ACC112 (cell line): ENCODE measurements at regions not wholly inside any gene's neighbourhood (a gene's known extent, or its start where the extent isn't known, plus 50 kb on each side); places are given as distances from the start of the nearest gene placed in this dataset.

ENCODE experiments used
- H2AFZ ChIP-seq: fragments of 200-600 bp; sonication (generic); one replicate; pipeline ENCODE4 v1.6.0; 2017; ENCODE audit warnings: antibody characterized with exemption, low read length; ENCODE audit not compliant: unreplicated experiment
- H3K27ac ChIP-seq: fragments of 200-600 bp; sonication (generic); 2 replicates; pipeline ENCODE4 v1.5.1; 2014; ENCODE audit warnings: low read depth, mild to moderate bottlenecking, antibody characterized with exemption, low read length, moderate library complexity
- H3K27me3 ChIP-seq: fragments of 200-600 bp; sonication (generic); 2 replicates; pipeline ENCODE4 v1.6.1; 2014; ENCODE audit warnings: mild to moderate bottlenecking, antibody characterized with exemption, low read length, moderate library complexity, mixed read lengths; ENCODE audit not compliant: insufficient read depth
- H3K36me3 ChIP-seq: fragments of 200-600 bp; sonication (generic); 2 replicates; pipeline ENCODE4 v1.6.1; 2016; ENCODE audit warnings: mild to moderate bottlenecking, antibody characterized with exemption, low read length, moderate library complexity, mixed read lengths; ENCODE audit not compliant: insufficient read depth
- H3K4me1 ChIP-seq: fragments of 200-600 bp; sonication (generic); one replicate; pipeline ENCODE4 v1.6.1; 2016; ENCODE audit warnings: low read length, mixed read lengths; ENCODE audit not compliant: insufficient read depth, unreplicated experiment, control insufficient read depth
- H3K4me3 ChIP-seq: fragments of 200-600 bp; sonication (generic); 2 replicates; pipeline ENCODE4 v1.5.1; 2014; ENCODE audit warnings: mild to moderate bottlenecking, low read depth, low read length
- H3K79me2 ChIP-seq: fragments of 200-600 bp; sonication (generic); one replicate; pipeline ENCODE4 v1.6.0; 2016; ENCODE audit warnings: low read length; ENCODE audit not compliant: control insufficient read depth, unreplicated experiment, insufficient read depth

GRCh38 chr12:115762936-115763335 is 514.6 kb downstream of the MED13L start:
- Histone ChIP-seq H3K27me3 (peaks cover 20% of the 10 kb centered on the region), H3K79me2 (no peaks in the 10 kb centered on the region), H3K4me1 (no peaks in the 10 kb centered on the region), H3K27ac (no peak overlapping the region), H3K4me3 (no peak overlapping the region), H3K36me3 (no peaks in the 10 kb centered on the region), H2AFZ (no peak overlapping the region)

DNA sequence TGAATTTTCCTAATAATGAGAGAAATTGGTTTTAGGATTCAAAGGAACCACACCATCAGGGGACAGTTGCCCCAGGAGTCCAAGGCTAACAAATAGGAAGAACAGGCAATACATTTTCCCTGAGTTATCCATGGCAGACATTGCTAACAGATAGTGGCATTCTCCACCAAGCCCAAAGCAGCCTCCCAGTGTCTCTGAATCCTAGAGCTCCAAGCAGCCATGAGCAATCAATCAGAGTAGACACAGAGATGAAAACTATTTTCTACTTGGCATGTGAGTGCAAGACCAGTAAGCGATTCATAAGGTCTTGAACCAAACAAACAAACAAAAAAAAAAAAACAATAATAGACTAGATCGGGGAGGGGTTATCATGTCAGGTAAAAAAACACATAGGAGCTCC is 515.7 kb downstream of the MED13L start:
- Histone ChIP-seq H3K79me2 (no peaks in the 10 kb centered on the region), H3K27ac (no peak overlapping the region), H2AFZ (no peak overlapping the region), H3K27me3 (peaks cover 31% of the 10 kb centered on the region), H3K4me1 (no peaks in the 10 kb centered on the region), H3K36me3 (no peaks in the 10 kb centered on the region), H3K4me3 (no peak overlapping the region)

DNA sequence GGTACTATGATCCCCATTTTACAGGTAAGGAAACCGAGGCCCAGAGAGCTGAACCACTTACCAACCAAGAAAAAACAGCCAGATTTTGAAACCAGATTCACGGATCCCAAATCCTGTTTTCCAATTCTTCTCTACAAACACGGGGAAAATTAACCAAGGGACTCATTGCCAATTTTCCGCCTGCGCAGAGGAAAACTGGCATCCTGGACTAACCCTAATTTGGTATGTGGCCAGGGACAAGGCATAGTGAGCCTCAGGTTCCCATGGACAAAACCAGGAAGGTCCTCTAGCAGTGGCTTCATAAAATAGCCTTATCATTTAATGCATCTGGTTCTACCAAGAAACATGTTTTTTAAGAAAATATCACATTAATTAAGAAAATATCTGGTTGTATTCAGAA is 517.3 kb downstream of the MED13L start:
- peaks cover 47% of the 10 kb centered on the region for H3K27me3 ChIP-seq
- no peak overlapping the region for H2AFZ ChIP-seq
- H3K27ac ChIP-seq: no peak overlapping the region
- H3K4me1 ChIP-seq: no peaks in the 10 kb centered on the region
- no peak overlapping the region for H3K4me3 ChIP-seq
- no peaks in the 10 kb centered on the region for H3K79me2 ChIP-seq
- H3K36me3 ChIP-seq: no peaks in the 10 kb centered on the region

- Histone ChIP-seq H3K27me3 (peaks cover 59% of the 10 kb centered on the region), H3K27ac (no peak overlapping the region), H2AFZ (no peak overlapping the region), H3K4me1 (no peaks in the 10 kb centered on the region), H3K36me3 (no peaks in the 10 kb centered on the region), H3K79me2 (no peaks in the 10 kb centered on the region), H3K4me3 (no peak overlapping the region)
Observed at GRCh38 chr12:115758877-115759620, 518.4 kb downstream of the MED13L start.

GRCh38 chr12:115758183-115758582 is 519.3 kb downstream of the MED13L start:
- Histone ChIP-seq H3K27ac (no peak overlapping the region), H3K4me1 (no peaks in the 10 kb centered on the region), H2AFZ (no peak overlapping the region), H3K4me3 (no peak overlapping the region), H3K36me3 (no peaks in the 10 kb centered on the region), H3K79me2 (no peaks in the 10 kb centered on the region), H3K27me3 (peaks cover 61% of the 10 kb centered on the region)

GRCh38 chr12:115756804-115757203 is 520.7 kb downstream of the MED13L start:
- Histone ChIP-seq H3K27ac (no peak overlapping the region), H3K27me3 (peaks cover 61% of the 10 kb centered on the region), H3K4me3 (no peak overlapping the region), H2AFZ (no peak overlapping the region), H3K79me2 (no peaks in the 10 kb centered on the region), H3K36me3 (no peaks in the 10 kb centered on the region), H3K4me1 (no peaks in the 10 kb centered on the region)

DNA sequence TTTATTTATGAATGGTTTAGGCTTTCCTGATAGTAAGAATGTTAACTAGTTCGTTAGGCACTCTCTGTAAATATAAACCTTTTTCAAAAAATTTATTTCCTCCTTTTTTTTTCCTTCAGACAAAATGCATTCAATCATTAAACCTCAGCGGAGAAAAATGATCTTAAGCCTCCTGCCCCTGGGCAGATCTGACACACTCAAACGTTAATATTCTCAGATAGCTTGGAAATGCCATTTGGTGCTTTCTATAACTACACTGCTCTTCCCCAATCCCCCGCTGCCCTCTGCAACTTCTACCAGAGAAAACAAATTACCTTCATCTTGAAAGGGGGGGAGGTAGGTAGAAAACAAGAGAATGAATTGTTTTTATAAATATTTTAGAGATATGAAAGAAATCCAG is 521.2 kb downstream of the MED13L start:
- Histone ChIP-seq H3K27ac (no peak overlapping the region), H2AFZ (no peak overlapping the region), H3K36me3 (no peaks in the 10 kb centered on the region), H3K79me2 (no peaks in the 10 kb centered on the region), H3K4me3 (no peak overlapping the region), H3K4me1 (no peaks in the 10 kb centered on the region), H3K27me3 (peaks cover 57% of the 10 kb centered on the region)

- no peaks in the 10 kb centered on the region for H3K4me1 ChIP-seq
- no peak overlapping the region for H2AFZ ChIP-seq
- H3K4me3 ChIP-seq: no peak overlapping the region
- no peak overlapping the region for H3K27ac ChIP-seq
- H3K79me2 ChIP-seq: no peaks in the 10 kb centered on the region
- peaks cover 57% of the 10 kb centered on the region for H3K27me3 ChIP-seq
- H3K36me3 ChIP-seq: no peaks in the 10 kb centered on the region
Observed at GRCh38 chr12:115755725-115756085, 521.8 kb downstream of the MED13L start.

GRCh38 chr12:115755061-115755724 is 522.3 kb downstream of the MED13L start:
- H3K4me1 ChIP-seq: no peaks in the 10 kb centered on the region
- H3K27me3 ChIP-seq: peaks cover 57% of the 10 kb centered on the region
- no peak overlapping the region for H2AFZ ChIP-seq
- H3K27ac ChIP-seq: no peak overlapping the region
- no peak overlapping the region for H3K4me3 ChIP-seq
- H3K36me3 ChIP-seq: no peaks in the 10 kb centered on the region
- H3K79me2 ChIP-seq: no peaks in the 10 kb centered on the region

DNA sequence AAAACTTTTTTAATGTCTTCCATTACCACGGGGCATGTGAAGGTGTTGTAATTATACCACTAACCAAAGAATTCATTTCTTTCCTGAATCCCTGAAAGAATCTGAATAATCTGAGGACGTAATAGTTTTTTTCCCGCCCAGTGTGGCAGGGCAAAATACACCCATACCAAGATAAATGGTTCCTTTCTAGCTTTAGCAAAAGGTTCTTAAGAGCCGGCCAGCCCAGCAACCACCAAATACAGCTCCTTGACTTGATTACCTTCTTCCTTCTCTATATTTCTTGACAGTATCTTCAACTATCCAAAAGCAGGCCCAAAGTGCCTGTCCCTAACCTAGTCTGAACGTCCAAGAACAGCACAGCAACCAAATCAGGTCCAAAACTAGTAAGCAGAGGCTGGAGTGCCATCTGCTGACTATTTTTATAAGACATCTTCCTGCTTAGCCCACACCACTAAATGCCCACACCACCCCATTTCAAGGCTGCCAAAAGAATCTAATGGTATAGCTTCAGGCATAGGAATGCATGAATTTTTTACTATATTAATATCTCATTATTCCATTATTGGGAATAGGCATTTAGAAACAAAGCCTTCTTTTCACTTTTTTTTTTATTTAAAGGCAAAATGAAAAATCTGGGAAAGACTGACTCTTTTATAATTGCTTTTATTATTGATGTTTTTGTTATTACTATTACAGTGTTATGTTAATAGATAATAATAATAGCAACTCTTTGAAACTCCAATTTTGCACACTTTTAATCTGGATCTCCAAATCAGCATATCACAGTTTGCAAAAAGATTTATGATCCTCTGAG is 524.4 kb downstream of the MED13L start:
- H2AFZ ChIP-seq: no peak overlapping the region
- H3K27me3 ChIP-seq: peaks cover 51% of the 10 kb centered on the region
- no peaks in the 10 kb centered on the region for H3K36me3 ChIP-seq
- no peaks in the 10 kb centered on the region for H3K4me1 ChIP-seq
- H3K79me2 ChIP-seq: no peaks in the 10 kb centered on the region
- no peak overlapping the region for H3K4me3 ChIP-seq
- H3K27ac ChIP-seq: no peak overlapping the region
